WERI-Rb-1 (cell line): ENCODE measurements at regions not wholly inside any gene's neighbourhood (a gene's known extent, or its start where the extent isn't known, plus 50 kb on each side); places are given as distances from the start of the nearest gene placed in this dataset.

Experiments
- DNase-seq: peaks from one replicate; pipeline ENCODE4 v3.0.0-alpha.2; 2020
- H3K27ac ChIP-seq: fragments of 250-450 bp; sonication (Bioruptor Pico); 2 replicates; pipeline ENCODE4 v1.5.1; 2020; ENCODE audit warnings: mild to moderate bottlenecking, moderate library complexity
- H3K27me3 ChIP-seq: fragments of 250-450 bp; sonication (Bioruptor Pico); 2 replicates; pipeline ENCODE4 v1.5.1; 2021; ENCODE audit warnings: mild to moderate bottlenecking, low read depth, moderate library complexity; ENCODE audit not compliant: insufficient read depth, severe bottlenecking
- H3K36me3 ChIP-seq: fragments of 250-450 bp; sonication (Bioruptor Pico); 2 replicates; pipeline ENCODE4 v1.5.1; 2020; ENCODE audit warnings: mild to moderate bottlenecking, moderate library complexity
- H3K4me3 ChIP-seq: 2 replicates; pipeline ENCODE4 v1.5.1; 2011; ENCODE audit warnings: low read depth, mild to moderate bottlenecking, control low read depth, low read length
- H3K9me3 ChIP-seq: fragments of 250-450 bp; sonication (Bioruptor Pico); 2 replicates; pipeline ENCODE4 v1.5.1; 2021; ENCODE audit warnings: mild to moderate bottlenecking, moderate library complexity; ENCODE audit not compliant: severe bottlenecking
- CTCF ChIP-seq: IDR thresholded peaks from 2 replicates; pipeline ENCODE4 v1.5.1; 2011; ENCODE audit warnings: low read depth, mild to moderate bottlenecking, control low read depth, inconsistent platforms, low read length

- no peak for TF ChIP-seq CTCF
- Histone ChIP-seq H3K9me3 (no peaks in the 10 kb centered on the region), H3K27ac (no peak overlapping the region), H3K4me3 (no peak overlapping the region), H3K27me3 (peaks cover 66% of the 10 kb centered on the region), H3K36me3 (no peaks in the 10 kb centered on the region)
- DNase-seq, result no peak
Observed at GRCh38 chr2:107576991-107577390, 249.7 kb upstream of the RGPD4 start.

GRCh38 chr2:107582487-107582886 lies 244.2 kb upstream of the RGPD4 start:
- Histone ChIP-seq H3K36me3 (no peaks in the 10 kb centered on the region), H3K9me3 (no peaks in the 10 kb centered on the region), H3K27me3 (peaks cover 30% of the 10 kb centered on the region), H3K27ac (no peak overlapping the region), H3K4me3 (no peak overlapping the region)
- no peak for DNase-seq
- no peak for TF ChIP-seq CTCF

- H3K27ac ChIP-seq, result no peak overlapping the region
- peaks cover 31% of the 10 kb centered on the region for H3K27me3 ChIP-seq
- no peaks in the 10 kb centered on the region for H3K36me3 ChIP-seq
- no peak overlapping the region for H3K4me3 ChIP-seq
- no peak for DNase-seq
- no peaks in the 10 kb centered on the region for H3K9me3 ChIP-seq
- no peak for TF ChIP-seq CTCF
Observed at GRCh38 chr2:107584577-107584976, 242.1 kb upstream of the RGPD4 start.

GRCh38 chr2:107585851-107586250 lies 240.8 kb upstream of the RGPD4 start:
- Histone ChIP-seq H3K27ac (no peak overlapping the region), H3K36me3 (no peaks in the 10 kb centered on the region), H3K27me3 (peaks cover 28% of the 10 kb centered on the region), H3K9me3 (no peaks in the 10 kb centered on the region), H3K4me3 (no peak overlapping the region)
- DNase-seq, result no peak
- TF ChIP-seq CTCF, result no peak

GRCh38 chr2:107588181-107588580 lies 238.5 kb upstream of the RGPD4 start:
- Histone ChIP-seq H3K9me3 (no peaks in the 10 kb centered on the region), H3K4me3 (no peak overlapping the region), H3K27me3 (peaks cover 24% of the 10 kb centered on the region), H3K27ac (no peak overlapping the region), H3K36me3 (no peaks in the 10 kb centered on the region)
- no peak for TF ChIP-seq CTCF
- DNase-seq, result no peak

- DNase-seq, result no peak
- no peak for TF ChIP-seq CTCF
- Histone ChIP-seq H3K36me3 (no peaks in the 10 kb centered on the region), H3K27me3 (peaks cover 24% of the 10 kb centered on the region), H3K9me3 (no peaks in the 10 kb centered on the region), H3K4me3 (no peak overlapping the region), H3K27ac (no peak overlapping the region)
Observed at GRCh38 chr2:107589079-107589491, 237.6 kb upstream of the RGPD4 start.
